GM21825 (cell line): ENCODE measurements at regions not wholly inside any gene's neighbourhood (a gene's known extent, or its start where the extent isn't known, plus 50 kb on each side); places are given as distances from the start of the nearest gene placed in this dataset.
"Not testable (repeated sequence)": the region's sequence is repeated elsewhere in the genome, so short reads cannot be mapped to it uniquely, and the experiment has no call there.

Experiments used
- ATAC-seq: cut with Tn5 transposase; IDR thresholded peaks from one replicate; pipeline ENCODE4 v1.9.1; 2021; ENCODE audit warnings: mild to moderate bottlenecking, moderate library complexity; ENCODE audit not compliant: unreplicated experiment

- not testable (repeated sequence) for ATAC-seq
Measured at GRCh38 chr15:21357056-21357455, 83.2 kb downstream of the POTEB3 start.

- ATAC-seq, result not testable (repeated sequence)
Measured at GRCh38 chr15:21355944-21356343, 84.4 kb downstream of the POTEB3 start.

GRCh38 chr15:21354597-21354996 lies 85.7 kb downstream of the POTEB3 start:
- ATAC-seq, result not testable (repeated sequence)

DNA sequence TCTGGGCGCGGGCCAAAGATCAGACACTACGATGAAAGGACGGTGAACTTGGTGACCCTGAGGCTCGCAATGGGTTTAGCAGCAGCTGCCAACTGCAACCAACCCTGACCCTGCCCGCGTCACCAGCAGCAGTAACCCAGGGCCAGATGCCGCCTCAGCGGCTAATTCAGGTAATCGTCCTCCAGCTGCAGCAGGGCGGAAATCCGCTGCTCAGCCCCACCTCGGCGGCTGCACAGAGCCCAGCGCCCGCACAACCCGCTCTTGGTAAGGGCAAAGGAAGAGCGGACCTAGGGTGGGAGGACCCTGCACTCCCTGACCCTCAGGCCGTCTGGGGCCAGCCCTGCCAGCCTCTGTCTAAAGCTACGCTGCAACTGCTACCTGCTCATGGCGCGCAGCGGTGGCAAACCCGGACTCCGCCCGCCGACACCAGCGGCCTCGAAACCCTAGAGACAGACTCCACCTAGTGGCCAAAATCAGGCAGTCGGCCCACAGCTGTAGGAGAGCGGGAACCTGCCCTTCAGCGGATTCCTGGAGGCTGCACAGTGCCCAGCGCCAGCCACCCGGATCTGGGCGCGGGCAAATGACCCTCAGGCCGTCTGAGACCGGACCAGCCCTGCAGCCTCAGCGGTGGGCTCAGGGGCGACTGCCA lies 87.5 kb downstream of the POTEB3 start:
- ATAC-seq, result not testable (repeated sequence)

- not testable (repeated sequence) for ATAC-seq
Measured at GRCh38 chr15:21344960-21345359, 95.3 kb downstream of the POTEB3 start.

- ATAC-seq, result not testable (repeated sequence)
Measured at GRCh38 chr15:21344500-21344899, 95.8 kb downstream of the POTEB3 start.

DNA sequence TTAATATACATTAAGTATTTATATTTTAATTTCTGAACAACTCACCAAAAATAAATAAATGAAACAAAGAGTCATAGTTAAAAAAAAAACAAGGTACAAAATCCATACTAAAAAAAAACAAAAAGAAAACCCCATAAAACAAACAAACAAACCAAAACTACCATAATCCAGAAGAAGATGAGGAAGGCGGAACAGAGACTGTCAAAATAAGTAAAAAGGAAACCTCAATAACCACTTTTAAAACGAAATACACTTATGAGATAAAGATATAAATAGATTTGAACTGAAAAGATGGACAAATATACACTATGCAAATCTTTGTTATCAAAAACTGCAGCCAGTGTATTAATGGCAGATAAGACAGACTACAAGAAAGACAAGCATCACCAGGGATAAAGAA lies 103.3 kb downstream of the POTEB3 start:
- ATAC-seq, result not testable (repeated sequence)

GRCh38 chr15:21324720-21325460 lies 115.4 kb downstream of the POTEB3 start:
- ATAC-seq, result not testable (repeated sequence)

GRCh38 chr15:21284353-21284752 lies 155.9 kb downstream of the POTEB3 start:
- peak; percentile 48 for ATAC-seq

GRCh38 chr15:21283210-21283609 lies 157.1 kb downstream of the POTEB3 start:
- peak; percentile 97 for ATAC-seq

DNA sequence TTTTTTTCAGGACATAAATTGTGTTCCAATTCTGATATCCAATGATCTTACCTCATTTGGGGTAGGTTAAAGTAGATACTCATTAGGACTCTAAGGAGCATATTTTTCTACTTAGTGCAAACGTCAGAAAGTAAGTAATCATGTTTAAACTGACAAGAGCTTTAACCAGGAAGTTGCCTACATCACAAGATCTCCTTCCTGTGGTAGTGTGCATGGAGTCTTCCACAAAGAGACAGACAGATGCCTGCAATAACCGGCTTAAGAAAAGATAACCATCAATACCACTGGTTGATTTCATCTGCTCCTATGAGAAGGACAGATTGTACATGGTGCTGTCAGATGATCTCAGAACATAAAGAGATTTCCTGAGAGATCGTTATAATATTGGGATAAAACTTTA lies 160.0 kb downstream of the POTEB3 start:
- ATAC-seq, result not testable (repeated sequence)

DNA sequence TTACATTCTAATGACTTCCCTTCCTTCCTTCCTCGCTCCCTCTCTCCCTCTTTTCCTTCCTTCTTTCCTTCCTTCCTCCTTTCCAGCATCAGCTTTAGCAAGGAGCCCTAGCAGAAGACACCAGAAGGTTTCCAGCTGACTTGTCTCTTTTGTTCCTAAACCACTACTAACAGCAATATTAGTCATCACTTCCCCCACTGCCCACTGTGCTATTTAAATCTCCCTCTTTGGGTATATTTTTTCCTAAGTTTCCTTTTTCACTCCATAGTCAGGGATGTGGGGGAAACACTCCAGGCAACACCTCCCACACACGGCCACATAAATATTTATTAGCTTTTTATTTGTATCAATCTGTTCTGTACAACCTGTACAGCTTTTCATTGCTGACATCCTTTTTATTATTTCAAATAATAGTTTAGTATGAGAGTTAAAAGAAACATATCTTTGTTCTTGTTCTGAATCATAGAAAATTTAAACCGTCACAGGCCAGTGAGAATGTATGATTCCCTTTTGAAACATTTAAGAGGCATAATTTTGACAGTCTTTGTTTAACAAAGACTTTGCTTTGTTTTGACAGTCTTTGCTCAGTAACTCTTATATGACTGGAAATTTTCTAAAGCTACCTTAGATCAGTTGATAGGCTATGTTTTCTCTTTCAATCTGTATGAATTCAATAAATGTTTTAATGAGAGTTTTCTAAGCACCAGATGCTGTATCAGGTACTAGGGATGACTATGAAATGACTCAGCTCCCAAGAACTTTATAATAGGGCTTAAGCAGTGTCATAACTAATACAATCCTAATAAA lies 167.9 kb downstream of the POTEB3 start:
- peak; percentile 53 for ATAC-seq

GRCh38 chr15:21271566-21271965 lies 168.7 kb downstream of the POTEB3 start:
- ATAC-seq, result no peak

- no peak for ATAC-seq
Measured at GRCh38 chr15:21270474-21270873, 169.8 kb downstream of the POTEB3 start.

DNA sequence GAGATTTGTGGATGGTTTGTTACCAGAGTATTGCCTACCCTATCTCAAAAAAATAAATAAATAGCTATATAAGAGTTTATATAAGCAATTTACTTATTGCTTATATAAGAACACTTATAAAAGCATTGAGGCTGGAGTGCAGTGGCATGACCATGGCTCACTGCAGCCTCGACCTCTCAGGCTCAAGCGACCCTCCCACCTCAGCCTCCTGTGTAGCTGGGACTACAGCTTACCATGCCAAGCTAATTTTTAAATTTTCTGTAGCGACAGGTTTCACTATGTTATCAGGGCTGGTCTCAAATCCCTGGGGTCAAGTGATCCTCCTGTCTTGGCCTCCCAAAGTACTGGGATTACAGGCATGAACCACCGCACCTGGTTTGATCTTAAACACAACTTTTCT lies 170.6 kb downstream of the POTEB3 start:
- not testable (repeated sequence) for ATAC-seq

GRCh38 chr15:21269121-21269520 lies 171.2 kb downstream of the POTEB3 start:
- no peak for ATAC-seq

- ATAC-seq, result no peak
Measured at GRCh38 chr15:21268436-21268940, 171.8 kb downstream of the POTEB3 start.

DNA sequence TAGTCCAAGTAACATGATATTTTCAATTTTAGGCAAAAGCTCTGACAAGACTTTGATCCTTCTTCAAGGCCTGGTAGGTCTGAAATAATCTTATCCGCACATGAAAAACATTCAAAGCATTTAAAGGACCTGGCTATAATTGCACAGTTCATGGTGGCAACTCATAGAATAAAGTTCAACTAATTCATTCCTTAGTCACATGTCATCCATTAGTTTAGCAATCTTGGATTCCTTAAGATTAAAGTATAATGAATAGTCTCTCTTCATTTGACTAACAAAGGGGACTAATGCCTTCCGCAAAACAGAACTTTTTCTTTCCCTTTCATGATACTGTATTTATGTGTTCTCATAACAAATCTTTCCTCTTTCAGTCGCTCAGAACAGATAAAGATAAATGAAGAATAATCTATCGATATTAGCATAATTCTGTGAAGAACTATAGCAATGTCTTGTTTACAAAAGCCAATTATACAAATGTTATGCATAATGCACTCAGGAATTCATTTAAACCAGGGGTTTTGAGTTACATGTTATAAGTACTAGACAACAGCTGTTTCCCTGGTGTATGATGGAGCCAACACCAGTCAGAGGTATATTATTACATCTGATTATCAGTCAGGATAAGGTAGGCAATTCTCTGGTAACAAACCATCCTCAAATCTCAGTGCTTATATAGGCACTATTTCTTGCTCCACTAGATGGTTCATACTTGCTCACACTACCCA lies 172.5 kb downstream of the POTEB3 start:
- ATAC-seq, result no peak

- no peak for ATAC-seq
Measured at GRCh38 chr15:21267226-21267625, 173.1 kb downstream of the POTEB3 start.

GRCh38 chr15:21265628-21266027 lies 174.7 kb downstream of the POTEB3 start:
- not testable (repeated sequence) for ATAC-seq
